BE2C (cell line): ENCODE measurements at regions not wholly inside any gene's neighbourhood (a gene's known extent, or its start where the extent isn't known, plus 50 kb on each side); places are given as distances from the start of the nearest gene placed in this dataset.

Experiments used
- DNase-seq: peaks from one replicate; pipeline ENCODE4 v3.0.0-alpha.2; 2020
- H3K27me3 ChIP-seq: fragments of 250-450 bp; sonication (Bioruptor Pico); 2 replicates; pipeline ENCODE4 v1.5.1; 2020; ENCODE audit warnings: mild to moderate bottlenecking
- H3K36me3 ChIP-seq: fragments of 250-450 bp; sonication (Bioruptor Pico); 2 replicates; pipeline ENCODE4 v1.5.1; 2020; ENCODE audit warnings: mild to moderate bottlenecking
- H3K4me1 ChIP-seq: fragments of 250-450 bp; sonication (Bioruptor Pico); 2 replicates; pipeline ENCODE4 v1.5.1; 2020
- H3K4me3 ChIP-seq: 2 replicates; pipeline ENCODE4 v1.5.1; 2011; ENCODE audit warnings: low read depth, low read length
- H3K9me3 ChIP-seq: fragments of 250-450 bp; sonication (Bioruptor Pico); 2 replicates; pipeline ENCODE4 v1.5.1; 2020
- TF ChIP-seq, protein P1 (sequence below): IDR thresholded peaks from 2 replicates; pipeline ENCODE4 v1.5.1; 2012; ENCODE audit warnings: mild to moderate bottlenecking, low read depth, low read length

DNA sequence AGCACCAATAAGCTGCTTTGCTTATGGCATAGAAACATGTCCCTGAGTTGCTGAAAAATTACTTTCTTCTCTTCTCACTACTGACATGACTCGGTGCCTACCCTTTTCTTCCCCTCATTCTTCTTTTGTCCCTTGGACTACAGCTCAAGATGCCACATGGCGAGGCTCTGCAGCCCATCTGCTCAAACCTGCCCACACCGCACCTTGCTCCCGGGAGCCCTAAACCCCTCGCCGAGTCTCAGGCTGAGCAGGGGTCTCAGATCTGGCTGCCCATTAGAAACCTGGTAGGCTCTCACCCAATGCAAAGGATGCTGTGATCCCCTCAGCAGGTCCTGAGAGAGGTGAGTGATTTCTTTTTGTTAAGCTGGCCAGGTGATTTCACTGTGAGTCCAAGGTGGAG is 251.7 kb upstream of the IRX1 start:
- Histone ChIP-seq H3K4me1 (no peaks in the 10 kb centered on the region), H3K27me3 (no peaks in the 10 kb centered on the region), H3K9me3 (no peaks in the 10 kb centered on the region), H3K36me3 (no peaks in the 10 kb centered on the region), H3K4me3 (no peak overlapping the region)
- TF ChIP-seq, protein P1, sequence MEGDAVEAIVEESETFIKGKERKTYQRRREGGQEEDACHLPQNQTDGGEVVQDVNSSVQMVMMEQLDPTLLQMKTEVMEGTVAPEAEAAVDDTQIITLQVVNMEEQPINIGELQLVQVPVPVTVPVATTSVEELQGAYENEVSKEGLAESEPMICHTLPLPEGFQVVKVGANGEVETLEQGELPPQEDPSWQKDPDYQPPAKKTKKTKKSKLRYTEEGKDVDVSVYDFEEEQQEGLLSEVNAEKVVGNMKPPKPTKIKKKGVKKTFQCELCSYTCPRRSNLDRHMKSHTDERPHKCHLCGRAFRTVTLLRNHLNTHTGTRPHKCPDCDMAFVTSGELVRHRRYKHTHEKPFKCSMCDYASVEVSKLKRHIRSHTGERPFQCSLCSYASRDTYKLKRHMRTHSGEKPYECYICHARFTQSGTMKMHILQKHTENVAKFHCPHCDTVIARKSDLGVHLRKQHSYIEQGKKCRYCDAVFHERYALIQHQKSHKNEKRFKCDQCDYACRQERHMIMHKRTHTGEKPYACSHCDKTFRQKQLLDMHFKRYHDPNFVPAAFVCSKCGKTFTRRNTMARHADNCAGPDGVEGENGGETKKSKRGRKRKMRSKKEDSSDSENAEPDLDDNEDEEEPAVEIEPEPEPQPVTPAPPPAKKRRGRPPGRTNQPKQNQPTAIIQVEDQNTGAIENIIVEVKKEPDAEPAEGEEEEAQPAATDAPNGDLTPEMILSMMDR = no peak
- no peak for DNase-seq

DNA sequence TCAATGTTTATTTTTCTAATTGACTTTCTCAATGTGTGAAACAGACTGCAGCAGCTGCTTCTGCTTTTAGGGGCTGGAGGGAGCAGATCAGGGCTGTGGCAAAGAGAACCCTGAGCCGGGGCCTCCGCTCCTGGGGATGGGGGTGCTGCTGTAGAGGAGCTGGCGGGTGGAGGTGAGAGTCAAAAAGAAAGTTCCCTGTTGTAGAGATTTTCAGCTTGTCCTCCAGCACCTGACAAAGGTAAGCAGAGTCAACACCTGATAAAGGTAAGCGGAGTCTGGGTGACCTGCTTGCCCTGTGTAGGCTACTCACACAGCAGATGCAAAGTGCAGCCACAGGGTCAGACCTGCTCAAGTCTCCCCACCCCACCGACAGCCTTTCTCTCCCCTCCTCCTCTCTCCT is 252.4 kb upstream of the IRX1 start:
- H3K4me1 ChIP-seq = no peaks in the 10 kb centered on the region
- no peaks in the 10 kb centered on the region for H3K9me3 ChIP-seq
- H3K4me3 ChIP-seq = no peak overlapping the region
- H3K36me3 ChIP-seq = no peaks in the 10 kb centered on the region
- DNase-seq = no peak
- TF ChIP-seq, protein P1 = no peak
- no peaks in the 10 kb centered on the region for H3K27me3 ChIP-seq

DNA sequence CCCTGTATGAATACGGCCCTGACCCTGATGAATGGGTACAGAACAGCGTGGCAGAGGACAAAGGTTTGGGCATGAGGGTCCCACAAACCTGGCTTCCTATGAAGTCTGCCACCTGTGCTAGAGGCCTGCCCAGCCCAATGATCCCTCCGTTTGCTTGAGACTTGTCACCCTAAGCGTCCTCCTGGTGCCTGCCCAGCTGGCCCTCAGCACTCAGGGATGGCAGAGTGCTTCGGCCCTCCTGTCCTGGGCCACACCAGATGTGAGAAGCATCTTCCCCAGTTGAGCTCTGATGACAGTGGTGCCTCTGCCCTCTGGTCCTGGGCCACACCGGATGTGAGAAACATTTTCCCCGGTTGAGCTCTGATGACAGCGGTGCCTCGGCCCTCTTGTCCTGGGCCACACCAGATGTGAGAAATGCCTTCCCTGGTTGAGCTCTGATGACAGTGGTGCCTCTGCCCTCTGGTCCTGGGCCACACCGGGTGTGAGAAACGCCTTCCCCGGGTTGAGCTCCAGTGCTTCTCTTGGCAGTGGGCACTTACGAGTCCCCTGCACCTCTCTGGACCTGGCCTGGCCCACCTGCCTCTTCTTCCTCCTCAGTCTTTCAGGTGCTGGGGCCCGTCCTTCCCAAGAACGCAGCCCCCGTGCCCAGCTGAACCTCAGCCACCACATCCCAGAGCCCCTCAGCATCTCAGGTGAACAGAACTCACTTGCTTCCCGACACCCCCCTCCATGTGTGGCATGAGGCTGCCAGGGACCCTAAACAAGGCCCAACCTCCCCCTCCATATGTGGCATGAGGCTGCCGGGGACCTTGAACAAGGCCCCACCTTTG is 253.1 kb upstream of the IRX1 start:
- Histone ChIP-seq H3K4me3 (no peak overlapping the region), H3K9me3 (no peaks in the 10 kb centered on the region; the same call in 1 of the 2 replicates), H3K27me3 (no peaks in the 10 kb centered on the region), H3K4me1 (no peaks in the 10 kb centered on the region), H3K36me3 (no peaks in the 10 kb centered on the region)
- TF ChIP-seq, protein P1 = no peak
- no peak for DNase-seq

DNA sequence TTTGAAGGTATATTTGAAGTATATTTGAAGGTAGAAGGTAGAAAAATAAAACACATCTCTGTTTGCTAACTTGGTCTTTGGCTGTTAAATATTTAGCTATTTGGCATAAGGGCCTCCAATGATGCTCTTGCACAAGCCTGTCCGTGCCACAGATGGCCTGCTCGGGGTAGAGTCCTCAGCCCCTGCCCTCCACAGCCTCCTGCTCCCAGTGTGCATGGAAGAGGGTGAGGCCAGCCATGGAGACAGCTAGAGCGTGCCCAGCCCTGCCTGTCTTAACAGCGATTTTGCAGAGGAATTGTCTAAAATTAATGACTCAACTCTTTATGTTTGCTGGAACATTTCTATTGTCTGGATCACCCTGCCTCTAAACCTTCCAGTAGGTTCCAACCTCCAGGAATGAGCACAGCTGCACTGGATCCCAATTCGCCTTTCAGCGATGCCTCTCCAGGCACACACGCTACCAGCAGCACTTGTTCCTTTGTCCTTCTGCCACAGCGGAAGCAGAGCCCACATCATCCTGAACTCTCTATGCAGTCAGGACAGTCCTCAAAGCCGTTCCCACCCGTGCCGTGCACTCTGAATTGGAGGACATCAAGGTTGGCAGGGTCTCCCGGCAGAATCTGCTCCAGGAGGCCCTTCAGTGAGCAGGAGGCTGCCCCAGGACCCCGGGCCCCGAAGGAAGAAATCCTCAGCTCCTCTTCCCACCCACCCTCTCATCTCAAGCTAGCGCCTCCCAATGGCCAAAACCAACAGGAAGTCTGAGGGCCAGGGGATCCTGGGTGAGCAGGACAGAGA is 254.0 kb upstream of the IRX1 start:
- no peak for DNase-seq
- H3K9me3 ChIP-seq = no peaks in the 10 kb centered on the region; the same call in 1 of the 2 replicates
- no peaks in the 10 kb centered on the region for H3K27me3 ChIP-seq

DNA sequence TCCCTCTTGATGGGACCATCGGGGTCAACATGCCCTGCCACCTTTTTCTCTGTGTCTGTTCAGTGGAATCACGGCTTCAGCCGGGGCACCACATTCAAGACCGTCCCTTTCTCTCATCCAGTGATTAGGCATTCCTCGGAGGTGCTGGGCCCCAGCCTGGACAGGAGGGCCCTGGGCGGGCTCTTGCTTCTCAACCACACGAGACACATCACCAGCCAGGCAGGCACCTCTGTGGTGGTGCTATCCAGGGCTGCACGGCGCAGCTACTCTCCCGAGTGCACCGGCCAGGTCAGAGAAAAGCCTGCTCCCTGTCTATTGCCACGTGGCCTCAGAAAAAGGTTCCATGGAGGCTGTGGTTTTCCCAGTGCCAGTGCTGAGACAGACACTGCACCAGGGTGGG is 255.2 kb upstream of the IRX1 start:
- TF ChIP-seq, protein P1 = no peak
- Histone ChIP-seq H3K4me1 (no peaks in the 10 kb centered on the region), H3K4me3 (no peak overlapping the region), H3K36me3 (no peaks in the 10 kb centered on the region), H3K27me3 (no peaks in the 10 kb centered on the region), H3K9me3 (no peaks in the 10 kb centered on the region; the same call in 1 of the 2 replicates)
- no peak for DNase-seq

More for the DNA sequence above, 254.0 kb upstream of the IRX1 start:
- Histone ChIP-seq H3K4me1 (no peaks in the 10 kb centered on the region), H3K36me3 (no peaks in the 10 kb centered on the region), H3K4me3 (no peak overlapping the region)
- TF ChIP-seq, protein P1 = no peak

DNA sequence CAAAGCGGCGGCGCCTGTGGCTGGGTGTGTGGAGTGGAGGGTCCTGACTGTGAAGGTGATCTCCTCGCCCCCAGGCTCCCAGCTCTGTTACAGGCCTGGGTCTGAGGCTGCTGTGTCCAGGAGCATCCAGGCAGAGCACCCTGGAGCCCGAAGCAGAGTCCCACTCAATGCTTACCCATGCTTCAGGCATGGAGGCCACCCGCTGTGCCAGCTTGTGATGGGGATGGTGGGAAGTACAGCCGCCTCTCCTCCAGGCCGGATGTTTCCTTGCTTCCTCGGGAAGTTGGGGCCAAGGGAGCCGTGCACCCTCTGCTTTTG is 255.9 kb upstream of the IRX1 start:
- H3K9me3 ChIP-seq = no peaks in the 10 kb centered on the region; the same call in 1 of the 2 replicates
- H3K27me3 ChIP-seq = no peaks in the 10 kb centered on the region
- TF ChIP-seq, protein P1 = no peak
- no peaks in the 10 kb centered on the region for H3K4me1 ChIP-seq
- no peak overlapping the region for H3K4me3 ChIP-seq
- DNase-seq = no peak
- no peaks in the 10 kb centered on the region for H3K36me3 ChIP-seq
